Stimulated activated CD8-positive, alpha-beta memory T cell treated with anti-CD3 and anti-CD28 coated beads, Interleukin-15, amount 100 ng/mL, for 1 hour (primary cell): ENCODE measurements at regions not wholly inside any gene's neighbourhood (a gene's known extent, or its start where the extent isn't known, plus 50 kb on each side); places are given as distances from the start of the nearest gene placed in this dataset.
"Not testable (repeated sequence)": the region's sequence is repeated elsewhere in the genome, so short reads cannot be mapped to it uniquely, and the experiment has no call there.

ENCODE experiments used
- DNase-seq: peaks from one replicate; pipeline ENCODE4 v3.0.0-alpha.2; 2020; ENCODE audit warnings: low read depth

DNA sequence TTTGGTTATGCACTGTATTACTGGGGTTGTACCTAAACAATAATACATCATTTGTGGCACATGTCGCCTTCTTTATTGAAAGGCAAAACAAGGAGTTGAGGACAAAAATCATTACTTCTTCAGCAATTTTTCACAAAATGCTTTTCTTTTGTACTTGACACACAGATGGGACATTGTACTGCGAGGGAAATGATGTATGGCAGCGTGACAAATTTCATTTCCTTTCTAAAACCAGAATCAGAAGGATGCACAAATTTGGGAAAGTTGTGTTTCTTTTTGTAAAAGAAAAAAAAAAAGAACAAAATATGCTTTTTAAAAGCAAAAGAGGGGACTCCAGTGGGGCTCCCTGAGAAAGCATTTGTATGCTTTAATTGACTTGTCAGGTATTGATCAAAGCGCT lies 394.0 kb upstream of the SLC35B3 start:
- no peak for DNase-seq

DNA sequence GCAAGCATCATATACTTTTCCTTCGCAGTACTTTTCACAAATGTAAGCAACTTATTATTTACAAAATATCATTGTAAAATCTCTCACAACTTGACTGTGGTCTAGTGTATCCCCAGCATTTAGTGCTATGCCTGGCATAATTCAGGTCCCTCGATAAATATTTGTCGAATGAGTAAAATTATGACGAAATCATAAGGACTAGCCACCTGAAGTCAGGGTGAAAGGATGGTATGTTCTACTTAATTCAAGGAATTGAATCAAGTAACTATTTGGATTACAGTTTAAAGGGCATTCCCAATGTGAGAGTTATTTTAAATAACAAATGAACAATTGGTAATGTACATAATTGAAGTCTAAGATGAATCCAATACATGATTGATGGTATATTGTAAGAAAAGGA lies 393.0 kb upstream of the SLC35B3 start:
- DNase-seq, result no peak

DNA sequence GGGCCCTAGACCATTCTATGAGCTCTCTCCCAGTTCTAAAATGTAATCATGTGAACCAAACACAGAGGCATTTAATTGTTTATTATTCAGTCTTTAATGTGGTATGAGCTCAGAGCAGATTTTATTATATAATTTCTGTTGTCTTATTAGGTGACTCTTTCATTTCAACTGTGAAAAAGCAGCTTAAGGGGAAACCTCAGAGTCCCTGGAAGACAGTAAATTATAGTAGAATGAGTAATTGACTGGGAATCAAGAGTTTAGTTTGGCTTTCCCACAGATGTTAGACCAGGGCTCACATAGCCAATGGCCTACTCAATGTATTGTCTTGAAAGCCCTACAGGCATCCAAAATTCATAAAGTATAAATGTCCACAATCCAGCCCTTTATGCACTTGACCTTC lies 390.4 kb upstream of the SLC35B3 start:
- DNase-seq, result no peak

DNA sequence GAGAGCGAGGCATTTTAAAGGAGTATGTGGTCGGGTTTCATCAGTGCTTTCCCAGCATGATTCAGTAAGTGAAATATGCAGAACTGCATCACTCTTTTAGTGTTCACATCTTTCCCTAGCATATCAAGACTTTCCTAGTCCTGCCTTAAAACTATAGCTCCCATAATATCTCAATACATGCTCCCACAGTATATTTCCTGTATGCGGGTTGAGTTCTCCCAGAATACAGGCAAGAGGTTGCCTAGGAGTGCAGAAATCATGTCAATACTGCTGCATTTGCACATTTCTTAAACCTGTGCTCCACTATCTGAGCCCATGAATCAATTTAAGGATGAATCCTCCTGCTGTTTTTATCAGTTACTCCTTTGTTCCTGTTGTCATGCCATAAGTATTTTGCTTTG lies 386.6 kb upstream of the SLC35B3 start:
- no peak for DNase-seq

DNA sequence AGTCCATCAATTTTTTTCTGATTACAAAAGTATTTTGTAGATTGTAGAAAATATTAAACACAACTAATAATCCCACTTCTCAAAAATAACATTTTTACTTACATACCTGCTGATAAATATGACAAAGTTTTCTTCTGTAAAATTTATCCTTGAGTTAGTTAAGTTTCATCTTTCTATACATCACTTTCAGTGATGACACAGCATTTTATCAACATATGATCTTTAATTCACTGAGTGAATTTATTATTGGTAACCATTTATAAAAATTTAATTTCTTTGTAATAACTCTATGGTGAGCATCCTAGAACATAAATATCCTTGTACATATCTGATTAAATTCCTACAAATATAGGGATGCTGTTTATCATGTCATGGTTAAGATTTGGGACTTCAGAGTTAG lies 385.0 kb upstream of the SLC35B3 start:
- no peak for DNase-seq

DNA sequence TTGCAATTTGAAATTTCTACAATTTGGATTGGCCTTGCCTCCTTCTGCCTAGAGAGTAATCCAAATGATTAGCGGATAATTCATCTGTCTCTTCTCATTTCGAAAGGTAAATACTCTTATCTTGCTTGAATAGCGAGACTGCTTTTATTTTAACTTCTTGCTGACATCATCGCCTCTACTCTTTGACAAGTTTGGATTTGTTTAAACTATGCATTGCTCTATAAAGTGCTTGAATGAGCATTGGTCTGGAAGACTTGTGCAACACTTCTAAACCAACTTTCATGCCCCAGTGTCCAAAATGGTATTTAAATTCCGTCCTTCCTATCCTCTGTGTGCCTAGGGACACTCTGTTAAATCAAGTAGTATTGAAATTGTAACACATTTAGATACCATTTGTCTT lies 384.1 kb upstream of the SLC35B3 start:
- DNase-seq, result no peak

DNA sequence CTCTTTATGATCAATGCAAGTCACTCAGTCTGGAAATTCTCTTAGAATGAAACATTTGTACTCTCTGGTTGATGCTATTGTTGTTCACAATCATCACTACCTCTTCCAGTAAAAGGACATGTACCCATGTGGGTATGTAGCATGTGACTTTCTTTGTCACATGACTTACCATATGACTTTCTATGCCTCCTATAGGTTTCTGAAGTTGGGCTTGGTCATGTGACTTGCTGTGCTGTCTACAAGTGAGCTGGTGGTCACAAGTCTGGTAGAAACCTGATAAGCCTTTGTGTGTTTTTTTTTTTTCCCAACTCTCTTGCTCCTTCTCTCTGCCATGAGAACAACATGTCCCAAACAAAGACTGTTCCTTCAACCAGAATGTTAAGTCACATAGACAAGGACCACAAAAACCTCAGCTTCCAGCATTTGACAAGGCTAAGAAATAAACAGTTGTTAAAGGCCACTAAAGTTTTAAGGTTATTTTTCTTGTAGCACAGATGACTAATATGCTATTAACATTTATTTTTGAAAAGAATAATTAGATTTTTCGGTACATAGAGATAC lies 379.2 kb upstream of the SLC35B3 start:
- DNase-seq, result no peak

DNA sequence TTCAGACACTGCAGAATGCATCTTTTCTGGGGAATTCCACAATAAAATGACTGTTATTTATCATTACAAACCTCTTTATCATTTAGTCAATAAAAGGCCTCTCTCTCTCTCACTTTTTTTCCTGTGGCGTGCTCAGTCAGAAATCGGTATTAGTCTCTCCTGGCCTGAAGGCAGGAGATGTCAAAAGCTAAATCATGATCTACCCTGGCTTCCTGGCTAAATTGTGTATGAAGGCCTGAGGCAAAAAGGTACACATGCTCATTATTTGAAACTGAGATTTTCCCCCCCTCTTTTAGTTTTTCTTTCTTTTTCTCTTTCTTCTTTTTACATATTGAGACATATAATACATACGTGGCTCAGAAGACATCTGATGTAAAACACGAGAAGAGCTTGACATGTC lies 375.0 kb upstream of the SLC35B3 start:
- DNase-seq, result no peak

DNA sequence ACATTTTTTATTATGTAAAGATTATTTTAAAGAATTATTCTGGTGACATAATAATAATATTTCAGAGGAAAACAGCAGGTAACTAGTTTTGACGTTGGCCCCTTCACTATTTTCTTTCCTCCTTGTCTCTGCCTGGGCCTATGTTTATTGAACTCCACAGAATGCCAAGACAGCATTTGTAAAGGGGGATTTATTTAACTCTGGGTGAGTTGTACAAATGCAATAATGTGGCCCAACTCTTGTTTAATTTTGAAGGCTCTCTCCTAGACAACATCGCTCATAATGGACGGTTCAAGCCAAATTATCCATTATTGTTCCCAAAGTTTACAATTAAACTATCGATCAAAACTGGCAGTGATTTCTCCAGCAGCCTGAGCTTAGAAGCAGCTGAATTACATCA lies 374.3 kb upstream of the SLC35B3 start:
- DNase-seq, result no peak

DNA sequence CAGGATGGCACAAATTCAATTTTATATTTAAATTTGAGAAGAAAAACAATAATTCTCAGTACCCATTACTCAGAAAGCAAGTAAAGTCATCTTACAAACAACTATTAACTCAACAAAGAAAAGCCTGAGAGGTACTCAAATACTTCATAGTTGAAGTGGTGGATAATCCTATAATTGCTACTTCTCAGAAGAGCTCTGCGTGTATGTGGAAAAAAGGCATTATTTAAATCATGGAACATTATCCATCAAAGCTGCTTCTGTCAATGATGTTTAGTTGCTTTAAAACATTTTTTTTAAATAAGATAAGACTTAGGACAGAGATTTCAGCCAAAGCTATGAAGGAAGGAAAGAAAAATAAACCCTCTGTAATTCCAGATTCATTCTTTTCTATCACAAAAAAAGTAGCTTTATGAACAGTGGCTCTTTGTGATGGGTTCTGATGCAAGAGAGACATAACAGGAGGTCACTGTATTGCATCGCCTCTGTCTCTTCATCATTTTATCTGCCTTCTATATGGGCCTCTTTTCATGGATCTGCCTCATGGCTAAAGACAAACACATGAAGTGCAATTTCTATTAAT lies 367.9 kb upstream of the SLC35B3 start:
- no peak for DNase-seq

DNA sequence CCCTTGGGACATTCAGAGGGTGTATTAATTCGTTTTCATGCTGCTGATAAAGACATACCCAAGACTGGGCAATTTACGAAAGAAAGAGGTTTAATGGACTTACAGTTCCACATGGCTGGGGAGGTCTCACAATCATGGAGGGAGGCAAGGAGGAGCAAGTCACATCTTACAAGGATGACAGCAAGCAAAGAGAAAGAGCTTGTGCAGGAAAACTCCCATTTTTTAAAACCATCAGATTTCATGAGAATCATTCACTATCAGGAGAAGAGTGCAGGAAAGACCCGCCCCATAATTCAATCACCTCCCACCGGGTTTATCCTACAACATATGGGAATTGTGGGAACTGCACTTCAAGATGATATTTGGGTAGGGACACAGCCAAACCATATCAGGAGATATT lies 367.1 kb upstream of the SLC35B3 start:
- not testable (repeated sequence) for DNase-seq

DNA sequence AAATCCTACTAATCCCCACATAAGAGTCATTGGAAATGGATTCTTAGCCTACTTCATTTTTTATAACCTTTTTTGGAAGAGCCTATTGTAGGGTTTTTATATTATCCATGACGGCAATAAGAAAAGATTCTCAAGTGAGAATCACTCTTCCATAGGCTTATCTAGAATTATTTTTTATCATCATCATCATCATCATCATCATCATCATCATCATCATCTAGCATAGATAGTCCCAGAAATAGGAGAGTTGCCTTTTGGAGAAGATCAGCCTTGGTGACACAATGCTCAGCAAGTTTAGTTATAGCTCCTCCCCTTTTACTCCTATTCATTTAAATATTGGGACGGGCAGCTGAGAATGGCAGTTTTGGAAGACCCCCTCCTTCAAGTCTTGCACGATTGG lies 359.1 kb upstream of the SLC35B3 start:
- DNase-seq, result no peak

DNA sequence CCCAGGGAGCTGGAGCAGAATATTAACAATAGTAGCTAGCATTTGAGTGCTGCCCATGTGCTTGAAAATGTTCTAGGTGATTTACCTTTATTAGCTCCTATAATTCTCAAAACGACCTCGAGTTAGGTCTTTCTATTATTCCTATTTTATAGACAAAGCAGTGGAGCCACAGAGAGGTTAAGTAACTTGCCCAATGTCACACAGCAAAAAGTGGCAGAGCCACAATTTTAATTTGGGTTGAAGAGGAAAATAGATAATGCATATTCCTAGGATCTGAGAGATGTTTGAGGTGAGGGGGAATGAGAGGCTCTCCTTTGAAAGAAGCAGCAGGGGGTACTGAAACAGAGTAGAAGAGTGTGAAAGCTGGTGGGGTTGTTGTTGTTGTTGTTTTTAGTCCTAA lies 354.5 kb upstream of the SLC35B3 start:
- no peak for DNase-seq

DNA sequence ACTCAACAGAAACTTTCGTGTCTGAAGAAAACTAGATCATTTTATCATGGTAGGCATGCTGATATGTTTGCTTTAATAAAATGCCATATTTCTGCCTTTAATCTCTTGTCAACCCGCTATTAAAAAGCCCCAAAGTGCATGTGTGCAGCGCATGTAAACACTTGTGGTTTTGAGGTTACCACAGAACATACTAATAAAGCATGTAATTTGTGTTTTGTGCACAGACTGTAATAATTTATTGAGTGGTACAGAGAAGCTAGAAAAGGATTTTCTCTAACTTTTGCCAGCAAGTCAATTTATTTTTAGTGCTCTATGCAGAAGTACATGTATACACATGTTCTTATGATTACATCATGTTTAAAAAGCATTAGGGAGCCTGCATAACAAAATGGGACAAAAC lies 349.9 kb upstream of the SLC35B3 start:
- no peak for DNase-seq

DNA sequence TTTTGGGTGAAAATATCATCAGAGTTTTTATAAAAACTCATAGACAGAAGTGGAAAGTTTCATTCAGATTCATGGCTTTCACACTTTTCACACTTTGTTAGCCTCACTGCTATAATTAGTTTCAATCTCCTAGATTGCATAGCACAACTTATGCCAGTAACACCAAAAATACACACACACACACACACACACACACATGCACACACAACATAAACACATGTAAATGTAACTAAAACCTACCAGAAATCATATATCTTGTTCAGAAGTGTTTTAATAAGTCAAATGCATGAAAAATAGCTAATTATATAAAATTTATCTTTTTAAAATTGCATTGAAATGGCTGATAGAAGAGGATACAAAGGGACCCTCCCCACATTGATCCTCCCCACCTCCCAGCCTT lies 347.8 kb upstream of the SLC35B3 start:
- DNase-seq, result no peak

DNA sequence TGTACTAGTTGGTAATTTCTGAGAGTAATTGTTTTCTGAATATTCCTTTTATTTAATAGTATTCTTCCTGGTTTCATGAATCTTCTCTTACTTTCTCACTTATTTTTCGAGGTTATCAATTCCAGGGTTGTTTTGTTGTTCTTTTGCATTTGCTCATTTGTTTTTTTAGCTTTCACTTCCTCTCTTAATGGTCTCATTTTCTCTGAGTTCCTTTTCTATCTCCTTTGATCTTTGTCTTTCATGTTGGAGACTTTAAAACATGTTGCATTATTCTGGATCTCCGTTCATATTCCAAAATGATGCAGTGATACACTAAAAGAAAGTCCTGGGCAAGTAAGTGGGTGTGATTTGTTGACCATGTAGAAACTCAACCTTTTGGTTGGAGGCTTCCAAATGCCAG lies 345.3 kb upstream of the SLC35B3 start:
- no peak for DNase-seq

DNA sequence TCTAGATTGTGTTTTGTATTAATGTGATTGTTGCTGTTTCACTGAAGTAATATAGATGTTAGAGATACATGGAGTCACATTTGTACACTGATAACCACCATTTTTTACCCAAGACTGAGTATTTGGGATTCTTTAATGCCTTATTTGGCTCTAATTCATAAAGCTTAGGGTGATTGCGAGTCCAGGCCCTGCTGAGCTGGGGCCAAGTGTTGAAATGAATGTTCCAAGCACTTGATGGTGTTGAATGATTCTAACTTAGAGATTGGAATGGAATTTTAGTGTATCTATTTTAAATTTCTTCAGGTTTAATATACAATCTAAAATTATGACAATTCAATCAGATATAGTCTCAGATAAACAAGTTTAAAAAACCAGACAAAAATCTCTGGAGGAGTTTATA lies 329.4 kb upstream of the SLC35B3 start:
- no peak for DNase-seq

DNA sequence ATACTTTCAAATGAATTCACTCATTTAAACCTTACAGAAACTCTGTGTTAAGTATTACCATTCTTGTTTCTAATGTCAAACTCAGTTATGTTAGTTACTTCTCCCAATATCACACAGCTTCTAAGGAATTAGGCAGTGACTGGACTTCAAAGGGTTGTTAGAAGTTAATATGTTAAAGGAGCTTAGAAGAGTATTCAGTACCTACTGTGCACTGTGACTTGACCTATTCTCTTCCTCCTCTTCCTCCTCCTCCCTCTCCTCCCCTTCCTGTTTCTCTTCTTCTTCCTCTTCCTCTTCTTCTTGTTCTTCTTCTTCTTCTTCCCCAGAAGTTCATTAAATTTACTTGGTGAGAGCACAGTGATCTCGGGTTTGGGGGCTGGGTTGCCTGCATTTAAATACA lies 325.6 kb upstream of the SLC35B3 start:
- no peak for DNase-seq

DNA sequence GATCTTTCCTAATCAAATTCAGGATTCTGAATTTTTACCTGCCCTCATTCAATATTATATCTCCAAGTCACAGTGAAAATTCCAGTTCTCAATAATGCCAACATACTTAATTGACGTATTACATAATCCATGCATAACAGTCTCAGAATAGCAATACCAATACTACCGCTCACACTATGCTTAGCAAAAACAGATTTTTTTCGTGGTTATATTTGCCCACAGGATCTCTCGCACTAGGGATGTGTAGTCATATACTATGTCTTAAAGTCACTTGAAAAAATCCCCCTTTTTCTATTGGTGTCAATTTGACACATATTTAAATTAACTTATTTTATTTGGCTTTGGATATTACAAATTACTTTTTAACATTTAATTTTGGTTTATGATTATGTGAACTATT lies 323.1 kb upstream of the SLC35B3 start:
- no peak for DNase-seq

DNA sequence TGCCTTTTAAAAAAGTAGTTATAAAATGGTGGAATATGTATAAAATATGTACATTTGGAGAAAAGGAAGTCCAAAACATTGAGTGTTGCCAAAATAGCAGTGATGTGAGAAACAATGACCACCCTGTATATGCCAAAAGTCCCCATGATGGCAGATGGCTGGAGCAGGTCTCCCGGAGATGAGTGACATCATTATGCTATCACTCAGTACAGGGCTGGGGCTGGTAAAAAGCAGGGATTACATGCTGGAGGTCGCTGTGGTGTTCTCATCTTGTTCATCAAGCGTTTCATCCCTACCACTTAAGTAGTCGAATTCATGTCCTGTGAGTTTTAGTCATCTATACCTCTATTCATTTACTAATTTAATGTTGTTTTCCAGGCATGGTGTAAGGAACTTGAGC lies 315.3 kb upstream of the SLC35B3 start:
- DNase-seq, result no peak

DNA sequence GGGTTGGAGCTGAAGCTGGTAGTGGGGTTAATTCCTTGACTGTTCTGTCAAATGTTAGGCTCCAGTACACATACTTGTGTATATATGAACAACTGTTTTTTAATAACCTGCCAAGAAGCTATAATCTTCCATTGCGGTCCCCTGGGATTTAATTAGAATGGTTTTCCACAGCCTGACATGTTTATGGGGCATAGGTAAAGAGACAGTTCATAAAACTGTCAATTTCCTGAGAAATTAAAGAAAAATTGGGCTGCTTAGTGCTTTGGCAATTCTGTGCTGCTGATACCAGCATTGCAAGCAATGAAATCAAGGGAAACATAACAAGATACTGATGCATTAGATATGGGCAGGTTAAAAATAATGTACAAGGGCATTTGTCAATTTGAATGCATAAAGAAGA lies 314.1 kb upstream of the SLC35B3 start:
- DNase-seq, result no peak

DNA sequence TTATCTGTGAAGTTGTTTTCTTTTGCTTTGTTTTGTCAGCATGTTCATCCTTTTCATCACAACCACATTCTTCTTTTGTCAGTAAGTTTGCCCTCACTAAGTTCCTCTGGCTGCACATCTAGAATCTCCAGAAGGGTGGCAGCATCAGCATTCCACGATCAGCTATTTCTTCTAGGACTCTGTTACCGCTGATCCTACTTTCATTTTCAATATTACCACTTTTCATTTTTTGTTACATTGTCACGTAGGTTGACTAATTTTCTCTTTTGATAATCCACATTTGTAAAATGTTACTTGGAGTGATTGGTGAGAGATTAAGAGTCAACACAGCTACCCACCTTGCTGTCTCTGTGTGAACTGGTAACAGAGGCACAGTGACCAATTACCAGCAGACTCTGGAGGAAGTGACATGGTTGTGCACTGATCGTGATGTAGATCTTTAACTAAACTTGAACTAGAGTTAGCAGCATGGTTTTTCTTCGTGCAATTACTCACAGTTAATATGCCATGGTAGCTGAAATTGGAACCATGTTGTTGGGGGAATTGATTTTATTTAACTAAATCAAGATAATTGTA lies 307.9 kb upstream of the SLC35B3 start:
- no peak for DNase-seq

DNA sequence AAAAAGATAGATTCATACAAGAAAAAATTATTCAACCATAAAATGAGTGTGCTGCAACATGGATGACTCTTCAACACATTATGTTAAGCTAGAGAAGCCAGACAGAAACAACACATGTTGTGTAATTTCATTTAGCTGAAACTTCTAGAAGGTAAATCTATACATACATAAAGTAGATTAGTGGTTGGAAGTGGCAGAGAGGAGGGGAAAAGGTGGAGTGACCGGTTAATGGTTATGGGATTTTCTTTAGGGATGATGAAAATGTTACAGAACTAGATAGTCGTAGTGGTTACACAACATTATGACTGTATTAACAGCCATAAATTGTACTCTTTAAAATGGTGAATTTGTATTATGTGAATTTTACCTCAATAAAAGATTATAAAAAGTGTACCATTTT lies 304.1 kb upstream of the SLC35B3 start:
- no peak for DNase-seq

DNA sequence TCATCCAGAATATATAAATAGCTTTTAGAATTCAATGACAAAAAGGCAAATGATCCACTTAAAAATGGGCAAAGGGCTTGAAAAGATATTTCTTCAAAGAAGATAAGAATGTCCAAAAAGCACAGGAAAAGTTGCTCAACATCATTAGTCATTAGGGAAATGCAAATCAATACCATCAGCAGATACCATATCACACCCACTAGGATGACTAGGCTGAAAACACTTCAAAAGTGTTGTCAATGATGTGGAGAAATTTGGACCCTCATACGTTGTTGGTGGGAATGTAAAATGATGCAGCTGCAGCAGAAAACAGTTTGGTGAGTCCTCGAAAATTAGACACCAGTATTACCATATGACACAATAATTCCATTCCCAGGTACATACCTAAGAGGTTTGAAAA lies 303.6 kb upstream of the SLC35B3 start:
- no peak for DNase-seq
